ENCODE measurements at regions not wholly inside any gene's neighbourhood (a gene's known extent, or its start where the extent isn't known, plus 50 kb on each side); places are given as distances from the start of the nearest gene placed in this dataset.

GRCh38 chr1:182217967-182218366, 156.5 kb upstream of the ZNF648 start:
- no peak for DNase-seq (ENCODE audit: insufficient read length, low spot score)
- no peak for FAIRE-seq
- TF ChIP-seq PAX5 (IDR thresholded peaks at IDR 0.05; ENCODE audit: insufficient read depth, low read length, severe bottlenecking), result no peak
- TF ChIP-seq POLR2AphosphoS5 (IDR thresholded peaks at IDR 0.05; ENCODE audit: low read depth, low read length), result no peak
- no peak for TF ChIP-seq POU2F2 (IDR thresholded peaks at IDR 0.05; ENCODE audit: low read depth, low read length)
- TF ChIP-seq TAF1 (IDR thresholded peaks at IDR 0.05; ENCODE audit: low read depth, low read length), result no peak
- TF ChIP-seq SPI1 (IDR thresholded peaks at IDR 0.05; ENCODE audit: low read depth, low read length), result no peak
- TF ChIP-seq POLR2A (IDR thresholded peaks at IDR 0.05; ENCODE audit: low read depth, low read length), result no peak

- FAIRE-seq, result no peak
- DNase-seq (ENCODE audit: insufficient read length, low spot score), result no peak
- TF ChIP-seq POU2F2 (IDR thresholded peaks at IDR 0.05; ENCODE audit: low read depth, low read length) (no peak), TAF1 (IDR thresholded peaks at IDR 0.05; ENCODE audit: low read depth, low read length) (no peak)
These were observed 155.6 kb upstream of the ZNF648 start for GRCh38 chr1:182217071-182217470.

DNA sequence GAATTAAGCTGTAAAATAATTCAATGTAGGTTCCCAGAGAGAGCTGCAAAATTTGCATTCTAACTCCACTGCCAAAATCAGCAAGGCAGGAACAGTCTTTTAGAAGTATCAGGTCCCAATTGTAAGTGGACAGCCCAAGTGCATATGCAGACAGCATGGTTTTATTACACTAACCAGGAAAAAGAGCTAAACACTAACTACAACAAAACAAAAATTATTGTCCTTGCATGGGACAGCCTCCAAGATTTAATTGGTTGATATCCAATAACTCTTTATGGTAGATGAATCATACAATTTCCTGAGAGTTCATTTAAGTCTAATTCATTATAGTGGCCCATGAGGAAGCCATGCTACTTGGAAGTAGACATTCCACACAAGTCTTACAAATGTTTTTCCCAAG, 154.3 kb upstream of the ZNF648 start:
- DNase-seq (ENCODE audit: insufficient read length, low spot score), result no peak
- no peak for TF ChIP-seq TAF1 (IDR thresholded peaks at IDR 0.05; ENCODE audit: low read depth, low read length)
- TF ChIP-seq POLR2A (IDR thresholded peaks at IDR 0.05; ENCODE audit: low read depth, low read length), result no peak
- no peak for FAIRE-seq

GRCh38 chr1:182213163-182213562, 151.7 kb upstream of the ZNF648 start:
- TF ChIP-seq TAF1 (IDR thresholded peaks at IDR 0.05; ENCODE audit: low read depth, low read length) (no peak), POU2F2 (IDR thresholded peaks at IDR 0.05; ENCODE audit: low read depth, low read length) (no peak), PAX5 (IDR thresholded peaks at IDR 0.05; ENCODE audit: insufficient read depth, low read length, severe bottlenecking) (no peak), POLR2AphosphoS5 (IDR thresholded peaks at IDR 0.05; ENCODE audit: low read depth, low read length) (no peak), SPI1 (IDR thresholded peaks at IDR 0.05; ENCODE audit: low read depth, low read length) (no peak), POLR2A (IDR thresholded peaks at IDR 0.05; ENCODE audit: low read depth, low read length) (no peak)
- FAIRE-seq (no peak), DNase-seq (ENCODE audit: insufficient read length, low spot score) (no peak)

DNA sequence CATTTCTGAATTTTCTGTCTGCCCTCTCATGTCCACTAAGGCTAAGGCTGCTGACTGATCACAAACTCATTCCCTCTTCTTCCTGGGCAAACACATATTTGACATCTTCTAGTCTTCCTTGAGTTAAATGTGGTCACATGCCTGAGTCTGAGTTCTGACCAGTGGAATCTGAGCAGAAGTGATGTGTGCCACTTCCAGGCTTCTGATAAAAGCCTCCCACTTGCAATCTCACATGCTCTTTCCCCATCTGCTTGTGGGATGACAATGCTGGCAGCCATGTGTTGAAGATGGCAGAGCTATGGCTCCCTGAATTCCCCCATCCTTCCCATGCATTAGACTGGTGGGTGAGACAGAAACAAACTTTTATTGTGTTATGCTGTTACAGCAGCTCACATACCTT, 149.9 kb upstream of the ZNF648 start:
- no peak for DNase-seq (ENCODE audit: insufficient read length, low spot score)
- no peak for FAIRE-seq
- TF ChIP-seq SPI1 (IDR thresholded peaks at IDR 0.05; ENCODE audit: low read depth, low read length) (no peak), POLR2A (IDR thresholded peaks at IDR 0.05; ENCODE audit: low read depth, low read length) (no peak), TAF1 (IDR thresholded peaks at IDR 0.05; ENCODE audit: low read depth, low read length) (no peak), PAX5 (IDR thresholded peaks at IDR 0.05; ENCODE audit: insufficient read depth, low read length, severe bottlenecking) (no peak), POU2F2 (IDR thresholded peaks at IDR 0.05; ENCODE audit: low read depth, low read length) (no peak), POLR2AphosphoS5 (IDR thresholded peaks at IDR 0.05; ENCODE audit: low read depth, low read length) (no peak)

- FAIRE-seq (no peak), DNase-seq (ENCODE audit: insufficient read length, low spot score) (no peak)
- TF ChIP-seq SPI1 (IDR thresholded peaks at IDR 0.05; ENCODE audit: low read depth, low read length), result no peak
- TF ChIP-seq PAX5 (IDR thresholded peaks at IDR 0.05; ENCODE audit: insufficient read depth, low read length, severe bottlenecking), result no peak
- TF ChIP-seq POLR2AphosphoS5 (IDR thresholded peaks at IDR 0.05; ENCODE audit: low read depth, low read length), result no peak
- TF ChIP-seq TAF1 (IDR thresholded peaks at IDR 0.05; ENCODE audit: low read depth, low read length), result no peak
- TF ChIP-seq POU2F2 (IDR thresholded peaks at IDR 0.05; ENCODE audit: low read depth, low read length), result no peak
- no peak for TF ChIP-seq POLR2A (IDR thresholded peaks at IDR 0.05; ENCODE audit: low read depth, low read length)
These were observed 148.9 kb upstream of the ZNF648 start for GRCh38 chr1:182210417-182210816.

- FAIRE-seq (no peak), DNase-seq (ENCODE audit: insufficient read length, low spot score) (no peak)
- no peak for TF ChIP-seq POLR2A (IDR thresholded peaks at IDR 0.05; ENCODE audit: low read depth, low read length)
- TF ChIP-seq POU2F2 (IDR thresholded peaks at IDR 0.05; ENCODE audit: low read depth, low read length), result no peak
- TF ChIP-seq PAX5 (IDR thresholded peaks at IDR 0.05; ENCODE audit: insufficient read depth, low read length, severe bottlenecking), result no peak
- no peak for TF ChIP-seq TAF1 (IDR thresholded peaks at IDR 0.05; ENCODE audit: low read depth, low read length)
- TF ChIP-seq POLR2AphosphoS5 (IDR thresholded peaks at IDR 0.05; ENCODE audit: low read depth, low read length), result no peak
- no peak for TF ChIP-seq SPI1 (IDR thresholded peaks at IDR 0.05; ENCODE audit: low read depth, low read length)
These were observed 145.8 kb upstream of the ZNF648 start for GRCh38 chr1:182207300-182207699.

GRCh38 chr1:182206626-182207239, 145.2 kb upstream of the ZNF648 start:
- FAIRE-seq (no peak), DNase-seq (ENCODE audit: insufficient read length, low spot score) (no peak)
- TF ChIP-seq PAX5 (IDR thresholded peaks at IDR 0.05; ENCODE audit: insufficient read depth, low read length, severe bottlenecking), result no peak
- no peak for TF ChIP-seq TAF1 (IDR thresholded peaks at IDR 0.05; ENCODE audit: low read depth, low read length)
- no peak for TF ChIP-seq POLR2AphosphoS5 (IDR thresholded peaks at IDR 0.05; ENCODE audit: low read depth, low read length)
- TF ChIP-seq POU2F2 (IDR thresholded peaks at IDR 0.05; ENCODE audit: low read depth, low read length), result no peak
- no peak for TF ChIP-seq SPI1 (IDR thresholded peaks at IDR 0.05; ENCODE audit: low read depth, low read length)
- no peak for TF ChIP-seq POLR2A (IDR thresholded peaks at IDR 0.05; ENCODE audit: low read depth, low read length)

DNA sequence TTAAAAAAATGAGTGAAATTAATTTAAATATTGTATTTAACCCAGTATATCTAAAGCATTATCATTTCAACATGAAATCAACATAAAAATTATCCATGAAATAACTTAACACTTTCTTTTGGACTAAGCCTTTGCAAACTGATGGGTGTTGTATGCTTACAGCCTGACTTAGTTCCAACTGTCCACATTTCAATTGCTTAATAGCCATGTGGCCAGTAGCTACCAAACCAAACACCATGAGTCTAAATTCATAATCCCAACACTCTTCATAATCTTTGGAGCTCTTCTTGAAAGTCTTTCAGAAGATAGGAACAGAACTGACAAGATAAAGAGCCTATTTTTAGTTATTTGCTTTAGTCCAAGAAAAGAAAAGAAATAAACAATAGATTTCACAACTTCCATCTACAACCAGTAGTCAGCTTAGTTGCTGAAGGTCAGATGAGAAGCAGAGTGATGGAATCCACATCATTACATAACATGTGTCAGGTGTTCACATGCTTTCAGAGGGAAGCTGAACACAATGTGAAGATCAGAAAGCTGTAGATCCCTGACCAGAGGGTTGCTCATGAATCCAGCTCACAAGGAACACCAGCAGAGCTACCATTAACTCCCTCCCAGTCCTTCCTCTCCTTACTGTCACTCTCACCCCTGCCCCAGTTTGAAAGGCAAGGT, 144.0 kb upstream of the ZNF648 start:
- FAIRE-seq (no peak), DNase-seq (ENCODE audit: insufficient read length, low spot score) (no peak)
- TF ChIP-seq POLR2A (IDR thresholded peaks at IDR 0.05; ENCODE audit: low read depth, low read length), result no peak
- TF ChIP-seq POLR2AphosphoS5 (IDR thresholded peaks at IDR 0.05; ENCODE audit: low read depth, low read length), result no peak
- no peak for TF ChIP-seq SPI1 (IDR thresholded peaks at IDR 0.05; ENCODE audit: low read depth, low read length)
- TF ChIP-seq POU2F2 (IDR thresholded peaks at IDR 0.05; ENCODE audit: low read depth, low read length), result no peak
- TF ChIP-seq PAX5 (IDR thresholded peaks at IDR 0.05; ENCODE audit: insufficient read depth, low read length, severe bottlenecking), result no peak
- no peak for TF ChIP-seq TAF1 (IDR thresholded peaks at IDR 0.05; ENCODE audit: low read depth, low read length)
